Activated CD4-positive, alpha-beta T cell treated with anti-CD3 and anti-CD28 coated beads, Interleukin-2, Interleukin-6, amounts not matched to agents 100 ng/mL and 50 ng/mL, durations not matched to agents 16 hours and 8 hours (primary cell): ENCODE measurements at regions not wholly inside any gene's neighbourhood (a gene's known extent, or its start where the extent isn't known, plus 50 kb on each side); places are given as distances from the start of the nearest gene placed in this dataset.

ENCODE experiments used
- DNase-seq: peaks from one replicate; pipeline ENCODE4 v3.0.0-alpha.2; 2020

GRCh38 chr3:107992976-107993684 lies 97.7 kb downstream of the CD47 start:
- DNase-seq: no peak

GRCh38 chr3:107990926-107991325 lies 99.9 kb downstream of the CD47 start:
- DNase-seq: no peak

- no peak for DNase-seq
These were observed 100.4 kb downstream of the CD47 start for GRCh38 chr3:107990433-107990832.

DNA sequence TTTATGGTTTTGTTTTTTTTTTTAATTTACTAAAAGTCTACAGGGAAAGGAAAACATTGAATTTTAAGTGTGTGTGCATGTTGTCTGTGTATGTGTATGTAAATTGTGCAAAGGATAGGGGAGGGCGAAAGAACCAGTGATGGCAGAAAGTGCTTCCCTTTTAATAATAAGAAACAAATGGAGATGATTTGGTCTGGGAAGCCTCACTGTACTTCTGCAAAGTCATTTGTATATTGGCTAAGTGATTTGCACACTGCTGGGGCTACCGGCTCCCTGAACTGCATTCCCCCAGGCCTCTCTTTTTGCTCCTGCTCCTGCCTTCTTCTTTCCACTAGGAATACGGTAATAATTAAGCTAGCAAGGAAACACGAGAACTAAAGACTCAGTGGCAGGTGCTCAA lies 101.2 kb downstream of the CD47 start:
- no peak for DNase-seq

DNA sequence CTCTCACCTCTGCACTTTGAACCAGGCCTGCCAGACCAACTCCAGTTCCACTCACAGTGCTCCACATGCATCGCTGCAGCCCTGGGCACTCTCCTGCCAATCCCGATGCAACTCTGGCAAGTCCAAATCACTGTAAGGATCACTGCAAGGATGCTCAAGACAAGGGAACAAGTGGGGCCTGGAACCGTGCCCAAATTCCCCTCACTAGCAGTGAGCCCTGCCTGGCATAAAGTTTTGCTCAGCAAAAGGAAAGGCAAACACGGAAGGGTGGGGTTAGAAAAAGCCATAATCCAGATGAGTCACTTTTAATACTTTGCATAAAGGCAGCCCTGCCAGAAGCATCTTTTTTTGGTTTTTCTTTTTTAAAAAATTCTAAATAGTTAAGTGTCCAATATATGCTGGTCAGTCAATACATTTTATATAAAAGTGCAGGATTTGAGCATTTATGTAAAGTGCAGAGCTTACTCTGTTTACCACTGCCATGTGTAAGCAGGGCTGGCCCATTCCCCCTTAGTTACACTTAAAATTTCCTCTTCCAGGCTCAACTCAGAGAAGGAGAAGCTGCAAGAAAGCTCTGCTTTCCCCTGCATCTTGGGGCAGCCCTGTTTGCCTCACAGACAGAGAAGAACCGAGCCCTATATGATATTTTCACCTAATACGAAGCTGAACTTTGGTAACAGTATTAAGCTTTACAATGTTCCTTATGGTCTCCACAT lies 102.2 kb downstream of the CD47 start:
- DNase-seq: no peak

DNA sequence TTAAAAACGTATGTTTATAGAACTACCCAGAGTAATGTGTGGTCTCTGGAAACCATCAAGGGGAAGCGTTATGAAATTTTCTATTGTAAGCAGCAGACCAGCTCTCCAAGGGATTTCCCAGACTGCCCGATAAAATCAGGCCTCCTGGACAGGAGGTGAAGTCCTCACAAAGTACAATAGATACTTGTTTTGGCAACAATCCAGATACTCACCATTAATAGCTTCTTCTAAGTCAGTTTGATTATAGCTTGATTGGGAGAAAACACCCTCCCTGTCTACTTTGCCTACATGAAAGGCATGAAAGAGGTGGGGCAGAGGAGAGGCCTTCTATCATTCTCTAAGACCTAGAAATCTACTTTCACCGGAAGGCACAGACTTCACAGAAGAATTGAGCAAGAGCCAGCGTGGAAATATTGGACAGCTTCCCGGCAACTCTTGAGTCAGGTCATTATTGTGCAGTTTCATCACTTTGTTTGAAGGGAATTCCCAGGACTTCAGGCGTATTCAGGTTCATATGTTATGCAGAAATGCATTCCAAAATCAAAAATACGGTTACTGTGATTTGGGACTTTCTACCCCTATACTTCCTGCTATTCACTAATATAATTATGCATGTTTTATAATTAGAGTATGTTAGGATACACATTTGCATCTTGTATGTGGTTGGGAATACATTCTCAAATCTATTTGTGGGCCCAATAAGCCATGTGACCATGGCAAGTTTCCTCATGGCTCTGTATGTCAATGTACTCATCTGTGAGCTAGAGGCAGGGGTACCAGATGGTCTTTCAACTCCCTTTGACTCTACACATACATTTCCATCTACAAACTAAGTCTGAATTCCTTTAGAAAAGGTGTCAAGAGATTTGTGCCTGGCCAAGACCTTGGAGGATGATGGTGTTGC lies 103.5 kb downstream of the CD47 start:
- DNase-seq: no peak

GRCh38 chr3:107986505-107986904 lies 104.3 kb downstream of the CD47 start:
- DNase-seq: no peak

DNA sequence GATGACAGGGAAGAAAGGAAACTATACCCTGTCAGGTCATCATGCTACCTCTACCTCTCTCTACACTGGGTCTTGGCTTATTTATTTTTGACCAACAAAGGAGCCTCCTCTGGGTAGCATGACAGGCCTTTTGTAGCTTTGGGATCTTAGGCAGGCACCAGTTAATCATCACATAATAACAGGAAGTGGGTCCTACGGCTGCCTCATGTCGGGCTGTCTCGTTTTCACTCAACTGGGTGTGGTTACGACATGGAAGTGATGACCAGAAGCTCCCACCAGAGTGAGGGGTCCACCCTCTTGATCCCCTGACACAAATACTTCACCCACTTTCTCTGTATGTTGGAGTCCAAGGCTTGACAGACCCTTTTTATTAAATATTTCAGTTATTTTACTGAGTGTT lies 105.3 kb downstream of the CD47 start:
- peak; percentile 69 for DNase-seq

- DNase-seq: no peak
These were observed 107.6 kb downstream of the CD47 start for GRCh38 chr3:107983247-107983646.

DNA sequence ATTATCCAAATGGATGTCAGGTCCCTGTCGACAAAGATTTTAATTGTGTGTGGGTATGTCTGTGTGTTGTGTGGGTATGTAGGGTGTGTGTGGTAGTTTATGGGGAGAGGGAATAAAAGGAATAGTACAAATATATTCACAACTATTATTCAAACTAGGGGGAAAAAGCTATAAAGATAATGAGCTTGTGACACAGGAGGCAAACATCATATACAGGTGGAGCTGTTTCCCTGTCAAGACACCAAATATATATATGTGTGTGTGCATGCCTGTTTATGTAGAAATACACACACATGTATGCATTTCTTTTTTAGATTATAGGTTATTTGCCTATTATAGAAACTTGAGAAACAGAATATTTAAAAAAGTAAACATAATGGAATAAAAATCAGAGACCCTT lies 108.7 kb downstream of the CD47 start:
- DNase-seq: no peak

GRCh38 chr3:107981471-107982111 lies 109.2 kb downstream of the CD47 start:
- no peak for DNase-seq

- DNase-seq: no peak
These were observed 111.3 kb downstream of the CD47 start for GRCh38 chr3:107979538-107979937.

DNA sequence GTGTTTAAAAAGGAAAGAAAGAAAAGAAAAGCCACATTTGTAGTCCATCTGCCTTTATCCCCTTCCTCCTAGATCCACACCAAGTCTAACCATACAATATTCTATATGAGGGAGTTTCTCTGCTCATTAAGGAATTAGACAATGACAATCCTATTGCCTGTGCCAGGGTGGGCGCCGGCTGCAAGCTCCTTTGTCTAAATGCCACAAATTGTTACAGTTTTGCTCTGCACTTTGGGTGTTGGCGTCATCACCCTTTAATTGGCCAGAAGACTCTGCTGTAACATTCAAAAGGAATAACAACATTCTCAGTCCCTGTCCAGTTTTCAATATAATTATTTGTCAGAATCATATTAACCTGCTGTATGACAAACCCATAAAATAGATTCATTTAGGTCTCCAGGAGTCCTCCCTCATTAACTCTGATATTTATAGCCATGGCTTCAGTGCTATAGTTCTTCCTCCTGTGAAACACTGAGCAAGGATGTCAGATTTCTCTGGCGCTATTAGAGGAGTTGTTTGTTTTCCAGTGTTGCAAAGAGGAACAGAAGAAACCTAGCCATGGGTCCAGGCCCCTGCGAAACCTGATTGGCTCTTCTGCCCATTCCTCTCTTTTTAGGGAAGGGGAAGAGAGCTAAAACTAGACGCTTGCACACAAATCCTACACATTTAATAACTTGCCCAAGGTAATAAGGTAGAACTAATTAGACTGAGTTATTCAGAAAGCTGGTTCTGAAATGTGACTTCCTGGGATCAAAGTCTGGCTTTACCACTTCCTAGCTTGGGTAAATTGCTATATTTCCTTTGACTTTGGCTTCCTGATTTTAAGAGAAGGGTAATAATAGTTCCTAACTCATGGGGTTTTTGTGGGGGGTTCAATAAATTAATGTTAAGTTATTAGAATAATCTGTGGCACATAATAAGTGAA lies 112.4 kb downstream of the CD47 start:
- no peak for DNase-seq

DNA sequence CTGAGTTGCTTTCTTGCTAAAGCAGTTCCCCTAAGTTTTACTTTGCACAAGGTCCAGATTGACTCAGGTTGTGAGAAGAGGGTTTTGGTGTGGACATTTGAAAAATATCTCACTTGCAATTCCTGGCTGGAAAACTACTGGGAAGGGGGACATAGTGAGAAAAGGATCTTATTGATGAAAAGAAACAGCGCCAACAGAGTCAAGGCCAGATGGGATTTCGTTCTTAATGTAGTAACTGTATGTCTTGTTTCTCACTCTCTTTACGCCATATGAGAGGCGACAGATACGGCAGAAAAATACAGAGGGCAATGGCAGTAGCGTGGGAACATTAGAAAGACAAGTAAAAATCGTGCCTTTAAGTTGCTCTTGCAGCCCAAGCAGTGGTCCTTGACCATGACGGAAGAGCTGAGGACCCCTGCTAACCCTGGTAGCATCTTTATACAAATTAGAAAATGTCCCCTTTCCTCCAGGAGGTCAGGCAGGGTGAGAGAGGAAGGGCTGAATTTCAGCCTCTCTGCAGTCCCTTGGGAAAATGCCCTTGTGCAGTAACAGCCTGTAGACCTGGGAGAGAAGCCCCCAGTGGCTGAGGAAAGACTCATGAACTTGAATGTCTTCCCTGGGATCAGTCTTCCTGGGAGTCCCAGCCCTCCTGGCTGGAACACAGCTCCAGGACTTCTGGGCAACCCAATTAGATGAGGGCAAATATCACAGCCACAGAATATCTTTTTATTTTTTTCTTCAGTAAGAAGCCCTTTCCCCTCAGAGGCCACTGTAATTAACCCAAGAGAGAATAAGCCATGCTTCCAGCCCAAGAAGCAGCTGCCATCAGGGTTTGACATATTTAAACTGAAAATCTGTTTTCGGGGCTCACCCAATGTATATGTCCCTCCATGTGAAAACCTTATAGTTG lies 113.4 kb downstream of the CD47 start:
- no peak for DNase-seq

- no peak for DNase-seq
These were observed 114.5 kb downstream of the CD47 start for GRCh38 chr3:107976202-107976800.

GRCh38 chr3:107975529-107976201 lies 115.2 kb downstream of the CD47 start:
- DNase-seq: no peak

DNA sequence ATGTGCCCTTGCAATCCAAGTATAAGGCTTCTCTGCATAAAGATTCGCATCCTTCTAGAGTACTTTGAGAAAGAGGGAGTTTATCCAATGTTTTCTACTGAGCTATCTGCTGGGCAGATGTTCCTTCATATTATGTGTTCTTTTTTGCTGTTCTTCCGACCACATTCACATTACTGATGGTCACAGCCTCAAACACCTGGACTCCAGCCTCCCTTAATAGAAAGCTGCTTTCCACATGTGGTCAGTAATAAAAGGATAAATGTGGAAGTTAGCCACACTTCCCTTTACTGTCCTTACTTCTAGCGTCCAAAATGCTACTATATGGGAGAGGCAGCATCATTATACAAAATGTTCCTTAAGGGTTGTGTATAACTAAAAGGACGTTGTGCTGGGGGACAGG lies 116.9 kb downstream of the CD47 start:
- no peak for DNase-seq

GRCh38 chr3:107973152-107973551 lies 117.7 kb downstream of the CD47 start:
- DNase-seq: no peak

GRCh38 chr3:107970993-107971580 lies 119.7 kb downstream of the CD47 start:
- DNase-seq: no peak
